ENCODE measurements at regions not wholly inside any gene's neighbourhood (a gene's known extent, or its start where the extent isn't known, plus 50 kb on each side); places are given as distances from the start of the nearest gene placed in this dataset.

GRCh38 chr12:46050805-46051204 is 60.4 kb upstream of the SCAF11 start:
- TF ChIP-seq SMC3 (IDR thresholded peaks at IDR 0.05; ENCODE audit: low read depth, low read length) (no peak), SIN3A (IDR thresholded peaks at IDR 0.05; ENCODE audit: borderline replicate concordance, low read depth, low read length) (no peak), REST (IDR thresholded peaks at IDR 0.05; ENCODE audit: low read depth, low read length) (no peak), TAF1 (IDR thresholded peaks at IDR 0.05; ENCODE audit: borderline replicate concordance, low read depth, low read length) (no peak), TCF12 (IDR thresholded peaks at IDR 0.05) (no peak), NRF1 (IDR thresholded peaks at IDR 0.05; ENCODE audit: low read depth, low read length) (no peak), FOXJ3 (CRISPR knock-in tag; IDR thresholded peaks at IDR 0.05) (no peak)
- 0 out of 2 replicates have a peak, but pooled peaks cover 8% of the 10 kb centered on the region for H3K9me3 ChIP-seq
- no peaks in the 10 kb centered on the region for H3K9me2 ChIP-seq
- no peak overlapping the region for H3K4me3 ChIP-seq (ENCODE audit: low read depth in 2 of 2, low read length in 1 of 2)
- no peaks in the 10 kb centered on the region for H4K20me1 ChIP-seq (ENCODE audit: insufficient read depth)
- H3K27ac ChIP-seq (ENCODE audit: low read depth in 2 of 2, low read length in 1 of 2) = no peak overlapping the region
- H2AFZ ChIP-seq (ENCODE audit: low read depth) = no peak overlapping the region
- H3F3A ChIP-seq (replicated peaks; ENCODE audit: insufficient read depth) = no peaks in the 10 kb centered on the region
- ChIA-PET POLR2A (no interaction called here), CTCF (no interaction called here)
- H3K9ac ChIP-seq = no peak overlapping the region
- H3K4me1 ChIP-seq (ENCODE audit: control insufficient read depth in 1 of 2, insufficient read depth in 2 of 2, low read depth in 1 of 2, low read length in 1 of 2) = no peaks in the 10 kb centered on the region
- no peaks in the 10 kb centered on the region for H3K79me2 ChIP-seq (ENCODE audit: insufficient read depth)
- H3K36me3 ChIP-seq (replicated peaks in 1 of 2; ENCODE audit: control insufficient read depth in 1 of 2, insufficient read depth in 2 of 2, low read length in 1 of 2) = no peaks in the 10 kb centered on the region
- H3K27me3 ChIP-seq (ENCODE audit: insufficient read depth) = no peaks in the 10 kb centered on the region
- no peak for DNase-seq
- no peak overlapping the region for H3K4me2 ChIP-seq

GRCh38 chr12:46049665-46050064 is 59.3 kb upstream of the SCAF11 start:
- POLR2A ChIA-PET = no interaction called here
- CTCF ChIA-PET = no interaction called here
- TF ChIP-seq YY1 (IDR thresholded peaks at IDR 0.05; ENCODE audit: low read depth) (no peak), USF1 (IDR thresholded peaks at IDR 0.05; ENCODE audit: borderline replicate concordance, low read depth) (no peak)
- Histone ChIP-seq H3K9me2 (no peaks in the 10 kb centered on the region), H3F3A (replicated peaks; ENCODE audit: insufficient read depth) (no peaks in the 10 kb centered on the region), H3K27me3 (ENCODE audit: insufficient read depth) (no peaks in the 10 kb centered on the region), H3K9me3 (0 out of 2 replicates have a peak, but pooled peaks cover 8% of the 10 kb centered on the region), H3K4me2 (no peak overlapping the region), H2AFZ (ENCODE audit: low read depth) (no peak overlapping the region), H3K9ac (no peak overlapping the region), H4K20me1 (ENCODE audit: insufficient read depth) (no peaks in the 10 kb centered on the region), H3K36me3 (replicated peaks in 1 of 2; ENCODE audit: control insufficient read depth in 1 of 2, insufficient read depth in 2 of 2, low read length in 1 of 2) (no peaks in the 10 kb centered on the region), H3K27ac (ENCODE audit: low read depth in 2 of 2, low read length in 1 of 2) (no peak overlapping the region), H3K79me2 (ENCODE audit: insufficient read depth) (no peaks in the 10 kb centered on the region), H3K4me3 (ENCODE audit: low read depth in 2 of 2, low read length in 1 of 2) (no peak overlapping the region), H3K4me1 (ENCODE audit: control insufficient read depth in 1 of 2, insufficient read depth in 2 of 2, low read depth in 1 of 2, low read length in 1 of 2) (no peaks in the 10 kb centered on the region)
- 12% methylated on average over 2 of the region's 2 CpGs for WGBS (ENCODE audit: low lambda C conversion rate)
- no peak for DNase-seq

All from SK-N-SH (cell line).